Liver (tissue), 7 donors: ENCODE measurements at regions not wholly inside any gene's neighbourhood (a gene's known extent, or its start where the extent isn't known, plus 50 kb on each side); places are given as distances from the start of the nearest gene placed in this dataset.

Experiments
- DNase-seq: peaks from one replicate; pipeline ENCODE4 v3.0.0-alpha.2; 2017; ENCODE audit warnings: low spot score
- H3K27ac ChIP-seq, 2 donors: one replicate each; pipeline ENCODE4 v1.7.0; 2013; ENCODE audit warnings: inconsistent platforms in 2 of 2, low read length in 2 of 2, control low read depth in 1 of 2, low read depth in 1 of 2, mild to moderate bottlenecking in 1 of 2
- H3K27me3 ChIP-seq, 4 donors: one replicate each; pipeline versions ENCODE4 v1.6.1 to v1.7.0; 2013; ENCODE audit warnings: low read length in 3 of 4, inconsistent platforms in 1 of 4, mild to moderate bottlenecking in 1 of 4, moderate library complexity in 1 of 4; ENCODE audit not compliant: control insufficient read depth in 4 of 4, insufficient read depth in 4 of 4
- H3K36me3 ChIP-seq, 4 donors: one replicate each; pipeline versions ENCODE4 v1.6.1 to v1.7.0; 2013; ENCODE audit warnings: low read length in 3 of 4, mild to moderate bottlenecking in 3 of 4, low read depth in 1 of 4, moderate library complexity in 1 of 4; ENCODE audit not compliant: control insufficient read depth in 4 of 4, insufficient read depth in 3 of 4
- H3K4me1 ChIP-seq, 4 donors: one replicate each; pipeline versions ENCODE4 v1.6.1 to v1.7.0; 2013; ENCODE audit warnings: low read length in 3 of 4, mild to moderate bottlenecking in 3 of 4, moderate library complexity in 1 of 4; ENCODE audit not compliant: control insufficient read depth in 4 of 4, insufficient read depth in 4 of 4
- H3K4me3 ChIP-seq, 3 donors: one replicate each; pipeline versions ENCODE4 v1.6.1 to v1.7.0; 2013; ENCODE audit warnings: low read length in 3 of 3, control low read depth in 1 of 3, low read depth in 1 of 3, mild to moderate bottlenecking in 1 of 3
- H3K9ac ChIP-seq, 2 donors: one replicate each; pipeline ENCODE4 v1.7.0; 2013; ENCODE audit warnings: low read length in 2 of 2, mild to moderate bottlenecking in 2 of 2, moderate library complexity in 2 of 2, control low read depth in 1 of 2, low read depth in 1 of 2
- H3K9me3 ChIP-seq, 4 donors: one replicate each; pipeline versions ENCODE4 v1.6.1 to v1.7.0; 2013; ENCODE audit warnings: low read length in 3 of 4; ENCODE audit not compliant: control insufficient read depth in 4 of 4
- ATF3 ChIP-seq: IDR thresholded peaks from 2 replicates; pipeline ENCODE4 v1.6.1; 2016; ENCODE audit warnings: antibody characterized with exemption
- EGR1 ChIP-seq, 2 donors: IDR thresholded peaks; 2 replicates each; pipeline ENCODE4 v1.6.1; 2016 to 2018; ENCODE audit warnings: antibody characterized with exemption in 2 of 2, low read depth in 2 of 2
- FOXA1 ChIP-seq: IDR thresholded peaks from 2 replicates; pipeline ENCODE4 v1.6.1; 2016; ENCODE audit warnings: antibody characterized with exemption
- MAX ChIP-seq: IDR thresholded peaks from 2 replicates; pipeline ENCODE4 v1.6.1; 2016; ENCODE audit warnings: antibody characterized with exemption
- NR2F2 ChIP-seq: IDR thresholded peaks from 2 replicates; pipeline ENCODE4 v1.6.1; 2016; ENCODE audit warnings: antibody characterized with exemption
- REST ChIP-seq: IDR thresholded peaks from 2 replicates; pipeline ENCODE4 v1.6.1; 2016; ENCODE audit warnings: antibody characterized with exemption, mild to moderate bottlenecking
- RXRA ChIP-seq, 2 donors: IDR thresholded peaks; 2 replicates each; pipeline ENCODE4 v1.6.1; 2017 to 2018; ENCODE audit warnings: antibody characterized with exemption in 2 of 2, mild to moderate bottlenecking in 1 of 2
- SP1 ChIP-seq: IDR thresholded peaks from 2 replicates; pipeline ENCODE4 v1.6.1; 2018; ENCODE audit warnings: antibody characterized with exemption, mild to moderate bottlenecking
- YY1 ChIP-seq: IDR thresholded peaks from 2 replicates; pipeline ENCODE4 v1.6.1; 2016; ENCODE audit warnings: antibody characterized with exemption, mild to moderate bottlenecking
- WGBS: extraction: QIAGEN DNeasy Blood & Tissue Kit; methylation state at CpG from one replicate; pipeline ENCODE4 v1.1.7; 2013; 5-methylcytosine and 5-hydroxymethylcytosine counted together
- donor health status: healthy.
- donor health status: healthy.
- donor health status: healthy.
- donor health status: healthy.

DNA sequence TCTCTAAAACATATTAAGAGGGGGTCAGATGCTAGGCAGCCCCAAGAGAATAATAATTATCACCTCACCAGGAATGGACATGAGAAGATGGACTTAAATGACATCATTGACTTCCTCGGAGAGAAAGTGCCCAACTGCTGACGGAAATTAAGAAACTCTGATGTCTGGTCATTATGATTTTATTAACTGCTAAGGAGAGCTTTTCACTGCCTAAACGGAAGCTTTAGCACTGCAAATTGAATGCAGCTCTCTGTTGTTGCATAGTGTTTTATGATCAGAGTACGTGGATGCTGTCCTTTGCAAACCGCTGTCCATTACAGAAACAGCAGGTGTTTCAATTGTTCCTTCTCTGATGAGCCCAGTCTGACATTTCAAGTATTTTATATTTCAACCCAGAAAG lies 89.4 kb upstream of the GALNT17 start (continued):
- TF ChIP-seq REST = no peak
- no peak for TF ChIP-seq SP1
- TF ChIP-seq RXRA (IDR thresholded peaks at IDR 0.05) = no peak

GRCh38 chr7:71050492-71050891 lies 81.5 kb upstream of the GALNT17 start:
- Histone ChIP-seq H3K27me3 (no peaks in the 10 kb centered on the region), H3K36me3 (no peaks in the 10 kb centered on the region), H3K4me1 (no peaks in the 10 kb centered on the region), H3K4me3 (no peak overlapping the region), H3K27ac (no peak overlapping the region), H3K9ac (no peak overlapping the region), H3K9me3 (peaks cover 0 to 14% (median 6%) of the 10 kb centered on the region in 4 donors)
- WGBS = 76% methylated on average over 1 of the region's 1 CpG
- DNase-seq = no peak
- TF ChIP-seq NR2F2 = no peak

GRCh38 chr7:71055504-71055903 lies 76.4 kb upstream of the GALNT17 start:
- H3K4me1 ChIP-seq = no peaks in the 10 kb centered on the region
- no peak for DNase-seq
- H3K9me3 ChIP-seq = peaks cover 0 to 8% (median 0%) of the 10 kb centered on the region in 4 donors
- no peak overlapping the region for H3K9ac ChIP-seq
- no peak overlapping the region for H3K4me3 ChIP-seq
- no peaks in the 10 kb centered on the region for H3K27me3 ChIP-seq
- no peak overlapping the region for H3K27ac ChIP-seq
- H3K36me3 ChIP-seq = no peaks in the 10 kb centered on the region
- no peak for TF ChIP-seq MAX
- TF ChIP-seq EGR1 (IDR thresholded peaks at IDR 0.05; ENCODE audit: low read depth in 2 of 2) = no peak
- no peak for TF ChIP-seq REST
- no peak for TF ChIP-seq RXRA (IDR thresholded peaks at IDR 0.05)
- TF ChIP-seq FOXA1 = no peak
- TF ChIP-seq NR2F2 = no peak
- no peak for TF ChIP-seq YY1
- TF ChIP-seq ATF3 = no peak
- WGBS = 68% methylated on average over 2 of the region's 2 CpGs
